GM12891 (cell line): ENCODE measurements at regions not wholly inside any gene's neighbourhood (a gene's known extent, or its start where the extent isn't known, plus 50 kb on each side); places are given as distances from the start of the nearest gene placed in this dataset.

Experiments
- POLR2A ChIP-seq: IDR thresholded peaks from 2 replicates; pipeline ENCODE4 v1.6.1; 2011; ENCODE audit warnings: low read depth, low read length, control low read depth
- POLR2AphosphoS5 ChIP-seq: IDR thresholded peaks from 2 replicates; pipeline ENCODE4 v1.6.1; 2011; ENCODE audit warnings: low read depth, low read length, control low read depth
- TAF1 ChIP-seq: IDR thresholded peaks from 2 replicates; pipeline ENCODE4 v1.6.1; 2011; ENCODE audit warnings: low read depth, low read length, control low read depth

DNA sequence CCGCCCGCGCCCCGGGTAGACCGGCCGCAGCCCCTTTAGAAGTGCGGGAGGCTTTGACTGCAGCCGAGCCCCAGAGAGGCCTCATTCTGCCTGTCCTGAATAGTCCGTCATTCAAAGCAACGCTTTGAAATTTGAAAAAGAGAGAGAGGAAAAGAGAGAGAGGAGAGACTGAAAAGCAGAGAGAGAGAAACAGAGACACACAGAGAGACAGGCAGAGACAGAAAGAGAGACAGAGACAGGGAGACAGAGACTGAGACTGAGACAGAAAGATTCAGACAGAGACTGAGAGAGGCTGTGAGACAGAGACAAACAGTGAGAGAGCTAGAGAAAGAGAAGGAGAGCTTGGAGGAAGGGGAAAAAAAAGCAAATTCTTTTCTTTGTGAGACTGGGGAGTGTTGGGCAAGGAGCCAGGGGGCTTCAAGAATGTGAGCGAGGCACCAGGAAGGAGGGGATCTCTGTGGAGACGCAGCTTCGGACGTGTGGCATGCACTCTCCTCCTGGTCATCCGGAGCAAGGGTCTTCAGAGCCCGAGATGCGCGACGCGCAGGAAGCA lies 73.1 kb downstream of the MYCN start:
- no peak for TF ChIP-seq POLR2A
- TF ChIP-seq TAF1 = no peak
- no peak for TF ChIP-seq POLR2AphosphoS5
